ENCODE measurements at regions not wholly inside any gene's neighbourhood (a gene's known extent, or its start where the extent isn't known, plus 50 kb on each side); places are given as distances from the start of the nearest gene placed in this dataset.
"Not testable (repeated sequence)": the region's sequence is repeated elsewhere in the genome, so short reads cannot be mapped to it uniquely, and the experiment has no call there.

DNA sequence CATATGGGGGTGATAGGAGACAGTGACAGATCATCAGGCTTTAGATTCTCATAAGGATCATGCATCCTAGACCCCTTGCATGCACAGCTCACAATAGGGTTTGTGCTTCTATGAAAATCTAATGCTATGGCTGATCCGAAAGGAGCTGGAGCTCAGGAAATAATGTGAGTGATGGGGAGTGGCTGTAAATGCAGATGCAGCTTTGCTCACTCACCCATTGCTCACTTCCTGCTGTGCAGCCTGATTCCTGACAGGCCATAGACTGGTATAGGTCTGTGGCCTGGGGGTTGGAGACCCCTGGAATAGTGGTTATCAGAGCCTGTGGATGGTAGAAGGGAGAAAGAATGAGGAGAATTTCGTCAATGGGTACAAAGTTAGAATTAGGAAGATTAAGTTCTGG lies 2751.1 kb downstream of the ARAP2 start:
- Mint-ChIP-seq H3K27me3 (ENCODE audit: insufficient read depth, unreplicated experiment) (no peaks in the 10 kb centered on the region), H3K27ac (ENCODE audit: low read depth, unreplicated experiment) (no peak overlapping the region), H3K4me1 (ENCODE audit: insufficient read depth, unreplicated experiment) (no peaks in the 10 kb centered on the region), H3K9me3 (ENCODE audit: unreplicated experiment) (no peaks in the 10 kb centered on the region), H3K36me3 (ENCODE audit: insufficient read depth, unreplicated experiment) (no peaks in the 10 kb centered on the region), H3K4me3 (ENCODE audit: unreplicated experiment) (no peak overlapping the region)
- DNase-seq (ENCODE audit: unreplicated experiment) = no peak
- ChIA-PET CTCF (no interaction called here), POLR2A (interaction anchor here (0.6 kb wide), 1 partner anchor 123 kb away, joined by 3 read pairs; no protein-coding TSS in a partner anchor)
- TF ChIP-seq CTCF (IDR thresholded peaks at IDR 0.05; ENCODE audit: unreplicated experiment) = no peak
- intact Hi-C loops (cut with micrococcal nuclease) = no loop called here
- no TSS peak for BruUV-seq (replicated peaks)

- DNase-seq (ENCODE audit: unreplicated experiment) = peak; percentile 6
- no peak overlapping the region for H3K4me3 Mint-ChIP-seq (ENCODE audit: unreplicated experiment)
- H3K27ac Mint-ChIP-seq (ENCODE audit: low read depth, unreplicated experiment) = peak overlapping the region; percentile 42
- no peaks in the 10 kb centered on the region for H3K4me1 Mint-ChIP-seq (ENCODE audit: insufficient read depth, unreplicated experiment)
- peaks cover 8% of the 10 kb centered on the region for H3K9me3 Mint-ChIP-seq (ENCODE audit: unreplicated experiment)
- POLR2A ChIA-PET = no interaction called here
- intact Hi-C loops (cut with micrococcal nuclease) = no loop called here
- no peaks in the 10 kb centered on the region for H3K27me3 Mint-ChIP-seq (ENCODE audit: insufficient read depth, unreplicated experiment)
- CTCF ChIA-PET = interaction anchor here (0.9 kb wide), 1 partner anchor 45 kb away, joined by 3 read pairs; no protein-coding TSS in a partner anchor
- no TSS peak for BruUV-seq (replicated peaks)
- TF ChIP-seq CTCF (IDR thresholded peaks at IDR 0.05; ENCODE audit: unreplicated experiment) = no peak
- peaks cover under 1% of the 10 kb centered on the region for H3K36me3 Mint-ChIP-seq (ENCODE audit: insufficient read depth, unreplicated experiment)
These were observed 2750.2 kb downstream of the ARAP2 start for GRCh38 chr4:33494150-33494549.

DNA sequence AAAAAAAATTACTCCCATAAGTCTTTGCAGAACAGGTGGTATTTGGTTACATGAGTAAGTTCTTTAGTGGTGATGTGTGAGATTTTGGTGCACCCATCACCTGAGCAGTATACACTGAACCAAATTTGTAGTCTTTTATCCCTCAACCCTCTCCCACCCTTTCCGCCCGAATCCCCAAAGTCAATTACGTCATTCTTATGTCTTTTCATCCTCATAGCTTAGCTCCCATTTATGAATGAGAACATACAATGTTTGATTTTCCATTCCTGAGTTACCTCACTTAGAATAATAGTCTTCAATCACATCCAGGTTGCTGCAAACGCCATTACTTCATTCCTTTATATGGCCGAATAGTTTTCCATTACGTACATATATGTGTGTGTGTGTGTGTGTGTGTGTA lies 2742.7 kb downstream of the ARAP2 start:
- POLR2A ChIA-PET; H3K4me3 Mint-ChIP-seq (ENCODE audit: unreplicated experiment); H3K27me3 Mint-ChIP-seq (ENCODE audit: insufficient read depth, unreplicated experiment); BruUV-seq (replicated peaks); CTCF ChIA-PET; H3K36me3 Mint-ChIP-seq (ENCODE audit: insufficient read depth, unreplicated experiment); DNase-seq (ENCODE audit: unreplicated experiment); H3K4me1 Mint-ChIP-seq (ENCODE audit: insufficient read depth, unreplicated experiment); intact Hi-C loops (cut with micrococcal nuclease); H3K27ac Mint-ChIP-seq (ENCODE audit: low read depth, unreplicated experiment): not testable (repeated sequence)
- peaks cover 16% of the 10 kb centered on the region for H3K9me3 Mint-ChIP-seq (ENCODE audit: unreplicated experiment)

DNA sequence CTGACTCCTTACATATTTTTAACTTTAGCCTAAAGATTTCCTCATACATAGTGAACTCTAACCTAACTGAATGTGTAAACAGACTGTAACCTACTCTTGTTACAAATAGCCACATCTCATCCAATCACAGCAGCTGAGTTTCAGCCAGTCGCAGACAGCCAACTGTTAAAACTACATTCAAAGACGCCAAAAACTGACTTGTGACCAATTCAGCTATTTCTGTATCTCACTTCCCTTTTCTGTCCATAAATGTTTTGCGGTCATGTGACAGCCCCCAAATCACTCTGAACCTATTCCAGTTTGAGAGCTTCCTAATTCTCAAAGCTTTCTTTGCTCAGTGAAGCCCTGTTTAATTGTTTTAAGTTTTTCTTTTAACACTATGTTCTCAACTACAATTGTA lies 2731.9 kb downstream of the ARAP2 start:
- no peaks in the 10 kb centered on the region for H3K4me1 Mint-ChIP-seq (ENCODE audit: insufficient read depth, unreplicated experiment)
- intact Hi-C loops (cut with micrococcal nuclease) = no loop called here
- no peak overlapping the region for H3K27ac Mint-ChIP-seq (ENCODE audit: low read depth, unreplicated experiment)
- ChIA-PET CTCF (no interaction called here), POLR2A (interaction anchor here (0.7 kb wide), 1 partner anchor 1428 kb away, joined by 3 read pairs; no protein-coding TSS in a partner anchor)
- H3K27me3 Mint-ChIP-seq (ENCODE audit: insufficient read depth, unreplicated experiment) = no peaks in the 10 kb centered on the region
- no peak for TF ChIP-seq CTCF (IDR thresholded peaks at IDR 0.05; ENCODE audit: unreplicated experiment)
- BruUV-seq (replicated peaks) = no TSS peak
- H3K9me3 Mint-ChIP-seq (ENCODE audit: unreplicated experiment) = peaks cover 7% of the 10 kb centered on the region
- no peaks in the 10 kb centered on the region for H3K36me3 Mint-ChIP-seq (ENCODE audit: insufficient read depth, unreplicated experiment)
- H3K4me3 Mint-ChIP-seq (ENCODE audit: unreplicated experiment) = no peak overlapping the region
- no peak for DNase-seq (ENCODE audit: unreplicated experiment)

DNA sequence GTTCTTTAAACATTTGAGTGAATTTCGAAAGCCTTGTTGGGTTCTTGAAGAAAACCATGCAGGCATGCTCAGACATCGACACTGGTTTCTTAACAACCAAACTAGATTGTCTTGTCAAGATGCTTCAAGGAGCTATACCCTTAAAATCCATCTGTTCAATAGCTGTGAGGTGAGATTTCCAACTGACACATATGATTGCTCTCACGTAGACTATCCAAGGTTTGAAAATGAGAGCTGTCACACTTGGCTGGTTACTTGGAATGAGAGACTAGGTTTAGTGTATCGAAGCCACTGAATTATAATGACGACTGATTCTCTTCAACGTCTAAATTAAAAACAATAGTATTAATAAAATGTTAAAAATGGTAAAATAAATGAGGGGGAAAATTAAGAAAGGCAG lies 2725.5 kb downstream of the ARAP2 start:
- no peak for DNase-seq (ENCODE audit: unreplicated experiment)
- ChIA-PET CTCF (interaction anchor here (0.7 kb wide), 1 partner anchor 11 kb away, joined by 3 read pairs; no protein-coding TSS in a partner anchor), POLR2A (no interaction called here)
- H3K27me3 Mint-ChIP-seq (ENCODE audit: insufficient read depth, unreplicated experiment) = no peaks in the 10 kb centered on the region
- intact Hi-C loops (cut with micrococcal nuclease) = no loop called here
- no peaks in the 10 kb centered on the region for H3K4me1 Mint-ChIP-seq (ENCODE audit: insufficient read depth, unreplicated experiment)
- no peaks in the 10 kb centered on the region for H3K36me3 Mint-ChIP-seq (ENCODE audit: insufficient read depth, unreplicated experiment)
- no peak overlapping the region for H3K4me3 Mint-ChIP-seq (ENCODE audit: unreplicated experiment)
- H3K27ac Mint-ChIP-seq (ENCODE audit: low read depth, unreplicated experiment) = no peak overlapping the region
- TF ChIP-seq CTCF (IDR thresholded peaks at IDR 0.05; ENCODE audit: unreplicated experiment) = no peak
- H3K9me3 Mint-ChIP-seq (ENCODE audit: unreplicated experiment) = peaks cover 7% of the 10 kb centered on the region
- BruUV-seq (replicated peaks) = no TSS peak

All from MCF 10A (cell line).